Kidney glomerular epithelial cell (primary cell): ENCODE measurements at regions not wholly inside any gene's neighbourhood (a gene's known extent, or its start where the extent isn't known, plus 50 kb on each side); places are given as distances from the start of the nearest gene placed in this dataset.
"Not testable (repeated sequence)": the region's sequence is repeated elsewhere in the genome, so short reads cannot be mapped to it uniquely, and the experiment has no call there.

ENCODE experiments used
- DNase-seq: peaks from one replicate; lab custom pipeline; 2025; lab: John Stamatoyannopoulos, UW

DNA sequence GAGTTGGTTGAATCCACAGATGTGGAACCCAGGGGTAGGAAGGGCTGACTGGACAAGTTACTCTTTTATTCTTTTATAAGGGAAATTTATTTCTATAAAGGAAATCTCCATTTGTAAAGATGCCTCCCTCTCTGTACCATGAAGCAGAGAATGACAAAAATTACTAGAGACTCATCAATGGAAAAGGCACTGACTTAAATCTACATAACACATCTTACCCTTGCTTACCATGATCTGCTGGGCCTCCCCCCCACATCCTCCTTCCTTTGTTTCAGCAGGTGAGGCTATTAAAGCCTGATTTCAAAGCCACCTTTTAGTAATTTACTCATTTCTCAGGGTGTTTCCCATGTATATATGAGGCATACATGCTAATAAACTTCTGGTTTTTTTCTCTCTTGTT lies 130.2 kb upstream of the HDDC2 start:
- no peak for DNase-seq

DNA sequence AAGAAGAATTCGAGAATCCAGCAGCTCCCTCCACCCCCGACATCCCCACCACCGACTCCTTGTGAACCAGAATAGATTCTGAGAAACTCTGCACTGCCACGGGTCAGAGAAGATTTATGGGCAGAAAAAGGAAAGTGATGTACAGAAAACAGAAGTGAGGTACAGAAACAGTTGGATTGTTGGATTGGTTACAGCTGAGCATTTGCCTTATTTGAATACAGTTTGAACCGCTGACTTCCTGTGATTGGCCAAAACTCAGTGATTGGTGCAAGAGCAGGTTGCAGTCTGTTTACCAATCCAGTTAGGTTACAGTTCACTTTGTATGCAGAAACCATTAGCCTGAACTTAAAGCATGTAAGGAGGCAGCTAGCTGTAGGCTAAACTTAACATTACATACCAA lies 131.2 kb upstream of the HDDC2 start:
- no peak for DNase-seq

DNA sequence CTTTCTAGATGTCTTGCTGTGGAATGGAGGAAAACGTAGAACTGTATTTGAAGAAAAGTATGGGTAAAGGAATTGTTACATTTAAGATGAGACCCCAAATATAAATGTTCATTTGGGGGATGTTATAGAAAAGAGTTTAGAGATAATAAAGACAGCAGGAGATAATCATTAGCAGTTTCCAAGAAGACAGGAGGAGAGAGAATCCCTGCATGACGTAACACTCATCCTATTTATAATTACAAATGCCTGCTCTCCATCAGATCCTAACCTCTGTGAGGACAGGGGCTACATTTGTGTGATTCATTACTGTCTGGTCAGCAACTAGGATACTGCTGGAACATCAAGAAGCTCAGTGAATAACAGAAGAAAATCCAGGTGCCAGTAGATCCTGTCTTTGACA lies 133.0 kb upstream of the HDDC2 start:
- no peak for DNase-seq

DNA sequence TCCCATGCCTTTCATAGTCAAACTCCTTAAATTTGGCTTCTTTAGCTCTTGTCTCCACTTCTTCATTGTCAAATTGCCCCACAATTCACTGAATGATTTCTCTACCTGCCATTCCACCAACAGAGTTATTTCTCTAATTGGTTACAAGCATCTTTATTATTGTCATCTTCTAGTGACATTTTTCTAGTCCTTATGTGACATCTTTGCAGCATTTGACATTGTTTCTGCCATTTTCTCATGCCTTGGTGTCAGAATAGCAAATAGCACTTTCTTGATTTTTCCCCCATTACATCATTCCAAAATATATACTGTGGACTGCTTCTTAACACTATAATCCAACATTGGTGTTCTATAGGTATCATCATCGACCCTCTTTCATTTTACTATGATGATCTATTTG lies 137.7 kb upstream of the HDDC2 start:
- DNase-seq = no peak

DNA sequence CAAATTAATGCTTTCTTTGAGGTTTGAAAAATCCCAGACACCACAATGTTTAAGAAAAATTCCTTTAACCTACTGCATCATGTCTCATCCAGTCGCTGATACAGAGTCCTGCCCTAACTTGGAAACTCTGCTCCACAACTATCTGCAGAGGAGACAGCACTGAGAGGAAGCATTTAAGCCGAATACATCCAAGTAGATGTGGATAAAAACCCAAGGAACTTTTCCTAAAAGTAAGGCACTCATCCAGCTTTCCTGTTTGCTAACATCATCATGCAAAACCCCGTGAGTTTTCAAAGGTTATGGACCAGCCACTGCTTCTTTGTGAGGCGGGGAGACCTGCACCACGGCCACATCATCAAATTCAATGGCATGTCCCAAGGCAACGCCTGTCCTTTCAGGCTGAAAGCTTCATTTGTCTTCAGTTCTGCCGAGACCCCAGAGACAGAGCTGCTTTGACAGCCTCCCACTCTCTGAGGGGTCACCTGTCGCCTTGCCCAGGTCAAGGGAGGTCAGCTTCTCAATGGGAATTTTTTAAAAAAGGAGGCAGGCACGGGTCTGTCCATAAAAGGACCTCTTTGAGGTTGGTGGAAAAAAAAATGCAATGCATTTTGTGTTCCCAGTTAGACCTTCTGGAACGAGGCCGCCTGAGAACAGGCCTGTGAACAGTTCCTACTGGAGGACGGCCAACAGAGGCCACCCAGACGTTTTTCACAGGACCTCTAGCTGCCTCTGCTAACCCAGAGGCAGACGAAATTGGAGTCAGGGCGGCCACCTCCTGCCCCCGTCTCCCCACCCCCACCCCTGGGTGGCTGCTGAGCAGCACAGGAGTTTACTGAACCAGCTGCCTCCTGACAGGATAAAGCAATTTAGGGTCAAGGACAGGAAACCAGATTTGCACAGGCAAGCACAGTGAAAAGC lies 142.5 kb upstream of the HDDC2 start:
- DNase-seq = no peak

DNA sequence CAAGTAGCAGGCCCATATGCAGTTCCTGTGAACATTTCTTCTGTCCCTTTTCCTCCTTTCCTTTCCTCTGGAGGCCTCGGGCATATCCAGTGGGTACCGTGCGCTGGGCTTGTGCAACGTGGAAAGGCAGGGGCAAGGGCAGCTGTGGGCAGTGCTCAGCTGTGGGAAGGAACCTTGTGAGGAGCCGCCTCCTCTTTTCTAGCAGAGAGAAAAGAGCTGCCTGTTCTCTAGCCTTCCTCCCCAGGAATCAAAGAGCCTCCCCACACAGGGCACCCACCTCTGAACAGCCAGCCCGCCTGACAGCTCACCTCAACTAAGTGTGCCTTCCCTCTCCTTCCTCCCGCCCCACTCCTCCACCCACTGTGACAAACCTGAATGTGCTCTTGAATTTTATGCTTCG lies 143.3 kb upstream of the HDDC2 start:
- DNase-seq = no peak

DNA sequence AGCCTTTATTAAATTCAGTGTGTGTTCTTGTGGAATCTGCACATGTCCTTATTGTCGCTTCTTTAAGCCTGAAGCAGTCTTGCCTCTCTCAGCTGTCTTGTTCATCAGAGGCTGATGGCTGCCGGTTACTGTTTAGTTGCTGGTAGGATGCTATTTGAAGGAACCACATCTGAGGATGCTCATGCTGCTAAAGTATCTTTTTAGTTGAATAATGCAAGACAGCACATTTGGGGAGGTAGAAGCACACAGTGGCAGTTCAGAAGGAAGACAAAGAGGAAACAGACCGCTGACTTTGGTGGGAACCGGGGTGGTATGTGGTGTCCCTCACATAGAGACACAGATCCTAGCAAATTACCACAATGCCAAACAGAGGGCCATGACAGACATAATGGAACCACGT lies 144.2 kb upstream of the HDDC2 start:
- DNase-seq = no peak

DNA sequence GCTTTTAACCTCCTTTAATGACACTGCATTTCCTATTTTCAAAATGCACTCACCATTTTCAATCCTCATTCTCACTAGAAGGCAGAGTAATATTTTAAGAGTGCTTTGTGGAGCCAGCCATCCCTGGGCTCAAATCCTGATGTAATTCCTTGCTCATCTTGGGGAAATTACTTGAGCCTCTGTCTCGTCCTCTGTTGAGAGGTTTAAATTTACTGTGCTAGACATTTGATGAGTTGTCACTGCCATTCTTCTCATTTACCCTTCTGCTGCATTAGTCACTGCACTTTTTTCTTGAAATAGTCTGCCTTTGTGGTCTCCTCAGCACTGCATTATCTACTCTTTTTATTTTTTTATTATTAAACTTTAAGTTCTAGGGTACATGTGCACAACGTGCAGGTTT lies 150.0 kb upstream of the HDDC2 start:
- no peak for DNase-seq

DNA sequence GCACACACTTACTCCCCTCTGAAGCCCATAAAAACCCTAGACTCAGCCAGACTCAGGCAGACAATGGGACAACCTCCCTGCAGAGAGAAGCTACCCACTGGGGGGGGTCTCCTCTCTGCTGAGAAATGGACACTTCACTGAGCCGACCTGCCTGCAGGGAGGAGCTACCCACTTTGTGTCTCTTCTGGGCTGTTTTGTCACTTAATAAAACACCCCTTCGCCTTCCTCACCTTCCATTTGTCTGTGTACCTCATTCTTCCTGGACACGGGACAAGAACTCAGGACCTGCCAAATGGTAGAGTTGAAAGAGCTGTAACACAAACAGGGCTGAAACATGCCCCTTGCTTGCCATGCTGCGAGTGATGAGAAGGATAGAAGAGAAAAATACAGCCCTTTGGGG lies 151.7 kb upstream of the HDDC2 start:
- no peak for DNase-seq

DNA sequence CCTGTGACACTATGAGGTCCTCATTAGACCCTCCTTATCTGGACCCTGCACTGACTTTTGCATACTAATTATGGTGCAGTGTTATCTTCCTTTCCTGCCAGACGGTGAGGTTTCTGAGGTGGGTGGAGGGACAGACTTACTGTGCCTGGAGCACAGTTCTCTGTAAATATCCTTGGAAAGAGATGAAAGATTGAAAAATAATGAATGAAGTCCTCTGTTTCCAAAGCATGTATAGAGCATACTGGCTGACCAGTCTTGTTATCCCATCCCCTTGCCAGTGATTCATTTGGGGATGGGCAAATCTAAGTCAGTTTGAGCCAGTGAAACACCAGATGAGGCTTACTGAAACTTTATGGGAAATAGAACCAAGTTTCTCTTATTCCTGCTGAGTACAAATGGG lies 152.6 kb upstream of the HDDC2 start:
- no peak for DNase-seq

DNA sequence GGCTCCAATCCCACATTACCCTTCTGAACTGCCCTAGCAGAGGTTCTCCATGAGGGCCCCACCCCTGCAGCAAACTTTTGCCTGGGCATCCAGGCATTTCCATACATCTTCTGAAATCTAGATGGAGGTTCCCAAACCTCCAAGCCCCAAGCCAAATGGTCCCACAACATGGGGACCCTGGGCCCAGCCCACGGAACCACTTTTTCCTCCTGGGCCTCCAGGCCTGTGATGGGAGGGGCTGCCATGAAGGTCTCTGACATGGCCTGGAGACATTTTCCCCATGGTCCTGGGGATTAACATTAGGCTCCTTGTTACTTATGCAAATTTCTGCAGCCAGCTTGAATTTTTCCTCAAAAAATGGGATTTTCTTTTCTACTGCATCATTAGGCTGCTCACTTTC lies 156.7 kb upstream of the HDDC2 start:
- not testable (repeated sequence) for DNase-seq

DNA sequence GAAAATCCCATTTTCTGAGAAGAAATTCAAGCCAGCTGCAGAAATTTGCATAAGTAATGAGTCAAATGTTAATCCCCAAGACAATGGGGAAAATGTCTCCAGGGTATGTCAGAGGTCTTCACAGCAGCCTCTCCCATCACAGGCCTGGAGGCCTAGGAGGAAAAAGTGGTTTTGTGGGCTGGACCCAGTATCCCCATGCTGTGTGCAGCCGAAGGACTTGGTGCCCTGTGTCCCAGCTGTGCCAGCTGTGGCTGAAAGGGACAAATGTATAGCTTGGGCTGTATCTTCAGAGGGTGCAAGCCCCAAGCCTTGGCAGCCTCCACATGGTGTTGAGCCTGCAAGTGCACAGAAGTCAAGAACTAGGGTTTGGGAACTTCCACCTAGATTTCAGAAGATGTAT lies 163.6 kb upstream of the HDDC2 start:
- not testable (repeated sequence) for DNase-seq

DNA sequence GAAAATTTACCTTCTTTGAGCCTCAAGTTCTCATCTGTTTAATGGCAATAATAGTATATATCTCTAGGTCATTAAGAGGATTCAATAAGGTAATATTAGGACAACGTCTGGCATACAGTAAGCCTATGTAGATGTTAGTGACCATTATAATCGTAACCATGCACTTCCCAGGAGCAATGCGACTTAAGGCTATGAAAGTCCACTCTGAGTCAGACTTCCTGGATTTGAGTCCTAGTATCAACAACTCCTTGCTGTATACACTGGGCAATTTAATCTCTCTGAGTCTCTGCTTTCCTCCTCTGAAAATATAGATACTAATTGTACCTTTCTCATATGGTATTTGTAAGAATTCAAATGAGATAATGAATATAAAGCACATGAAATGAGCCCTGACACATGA lies 168.1 kb upstream of the HDDC2 start:
- no peak for DNase-seq

DNA sequence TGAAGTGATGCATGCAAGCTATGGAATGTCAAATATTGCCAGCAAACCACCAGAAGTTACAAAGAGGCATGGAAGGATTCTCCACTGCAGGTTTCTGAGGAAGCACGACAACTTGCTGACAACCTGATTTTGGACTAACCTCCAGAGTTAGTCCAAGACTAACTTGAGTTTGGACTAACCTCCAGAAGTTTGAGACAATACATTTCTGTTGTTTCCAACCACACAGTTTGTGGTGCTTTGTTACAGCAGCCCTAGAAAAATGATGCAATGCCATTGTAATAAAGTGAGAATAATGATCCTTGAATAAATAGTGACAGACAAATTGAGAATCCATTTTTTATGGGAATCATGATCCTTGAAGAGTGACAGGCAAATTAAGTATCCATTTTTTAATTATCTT lies 169.9 kb upstream of the HDDC2 start:
- no peak for DNase-seq

DNA sequence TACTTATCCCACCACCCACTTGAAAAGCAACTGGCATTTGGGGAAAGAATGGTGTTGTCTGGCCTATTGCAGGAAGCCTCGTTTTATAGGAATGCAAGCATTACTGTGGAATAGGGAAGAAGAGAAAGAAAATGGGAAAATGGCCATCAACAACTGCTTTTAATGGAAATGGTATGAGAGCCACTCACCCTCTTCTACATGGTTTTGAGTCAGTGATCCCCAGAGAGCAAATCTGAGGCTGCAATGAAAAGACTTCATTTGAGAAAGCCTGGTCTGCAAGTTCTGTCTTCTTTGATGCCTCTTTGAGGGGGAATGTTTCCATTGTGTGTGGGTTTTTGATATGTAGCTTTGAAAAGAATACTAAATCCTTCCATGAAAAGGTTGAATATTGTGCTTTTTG lies 172.3 kb upstream of the HDDC2 start:
- no peak for DNase-seq

DNA sequence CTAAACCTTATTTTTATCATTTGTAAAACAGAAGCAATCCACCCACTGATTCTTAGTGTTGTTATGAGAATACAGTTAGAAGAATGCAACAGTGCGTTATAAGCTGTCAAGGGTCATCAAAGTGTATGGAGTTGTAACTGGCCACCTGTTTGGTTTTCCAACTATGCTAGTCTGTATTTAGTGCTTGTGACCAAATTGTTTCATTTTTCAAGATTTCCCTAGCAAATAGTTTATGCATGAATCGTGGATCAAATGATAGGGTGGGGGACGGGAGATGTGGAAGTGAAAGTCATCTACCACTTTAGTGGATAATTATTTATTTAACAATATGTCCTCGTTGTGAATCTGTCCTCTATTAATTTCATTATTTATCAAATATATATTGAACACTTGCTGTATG lies 175.4 kb upstream of the HDDC2 start:
- DNase-seq = no peak

DNA sequence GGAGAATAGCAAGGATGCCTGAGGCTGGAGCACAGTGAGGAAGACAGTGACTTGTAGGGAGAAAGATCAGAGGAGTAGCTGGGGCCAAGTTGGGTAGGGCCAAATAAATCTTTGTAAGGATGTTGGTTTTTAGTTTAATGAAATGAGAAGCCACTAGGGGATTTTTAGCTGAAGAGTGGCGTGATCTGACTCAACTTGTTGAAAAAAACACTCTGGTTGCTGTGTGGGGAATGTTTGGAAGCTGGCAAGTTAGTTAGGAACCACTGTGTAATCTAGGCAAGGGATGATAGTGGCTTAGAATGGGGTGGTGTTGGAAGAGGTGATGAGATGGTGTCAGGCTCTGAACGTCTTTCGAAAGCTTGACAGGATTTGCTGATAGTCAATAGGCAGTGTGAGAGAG lies 176.1 kb upstream of the HDDC2 start:
- DNase-seq = no peak

DNA sequence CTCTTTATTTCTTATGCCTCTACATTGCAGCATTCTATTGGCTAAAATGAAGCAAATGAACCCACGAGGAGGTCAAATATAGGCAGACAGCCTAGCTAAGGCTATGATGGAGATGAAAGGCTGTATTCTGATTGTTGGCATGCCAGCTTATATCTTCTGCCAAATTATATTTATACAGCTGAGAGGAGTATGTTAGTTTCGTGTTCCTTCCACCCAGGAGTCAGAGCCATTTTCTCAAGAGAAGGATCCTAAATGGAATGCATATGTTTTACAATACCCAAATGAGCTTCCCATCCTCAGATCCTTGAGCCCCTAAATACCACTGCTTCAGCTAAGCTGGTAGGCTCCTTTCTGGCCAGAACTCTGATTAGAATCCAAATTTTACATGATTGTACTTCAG lies 178.4 kb upstream of the HDDC2 start:
- DNase-seq = no peak

DNA sequence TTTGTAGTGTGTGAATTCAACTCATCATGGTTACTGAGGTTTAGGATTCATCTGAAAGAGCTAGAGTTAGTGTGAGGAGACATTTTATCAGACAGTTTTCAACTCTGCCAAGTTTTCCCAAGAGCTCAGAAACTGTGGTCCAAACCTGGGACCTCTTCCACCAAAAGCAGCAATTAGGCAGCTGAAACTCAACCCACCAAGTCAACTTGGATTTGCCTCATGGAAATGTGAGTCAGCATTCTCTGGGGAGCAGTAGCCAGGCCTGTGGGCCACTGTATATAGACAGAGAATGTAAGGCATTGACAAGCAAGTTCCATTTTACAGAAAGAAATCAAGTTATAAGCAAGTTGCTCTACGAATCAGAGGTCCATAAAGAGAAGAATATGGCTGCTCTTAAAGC lies 178.8 kb upstream of the HDDC2 start:
- no peak for DNase-seq

DNA sequence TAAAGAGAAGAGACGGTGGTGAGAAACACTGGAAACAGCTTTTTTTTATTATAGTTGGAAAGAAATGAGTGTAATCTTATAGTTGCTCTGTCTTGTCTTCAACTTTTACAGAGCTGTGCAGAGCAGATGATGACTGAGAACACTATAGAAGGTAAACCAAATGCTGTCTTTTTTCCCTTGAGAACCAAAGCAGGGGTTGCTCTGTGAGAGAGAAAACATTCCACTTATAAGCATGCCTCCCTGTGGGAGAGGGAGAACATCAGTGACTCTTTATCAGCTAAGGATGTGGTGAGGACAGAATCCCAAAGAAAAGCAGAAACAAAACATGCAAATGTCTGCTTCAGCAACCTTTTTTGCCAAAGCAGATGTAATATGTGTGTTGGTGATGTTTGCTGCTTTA lies 179.3 kb upstream of the HDDC2 start:
- DNase-seq = no peak

DNA sequence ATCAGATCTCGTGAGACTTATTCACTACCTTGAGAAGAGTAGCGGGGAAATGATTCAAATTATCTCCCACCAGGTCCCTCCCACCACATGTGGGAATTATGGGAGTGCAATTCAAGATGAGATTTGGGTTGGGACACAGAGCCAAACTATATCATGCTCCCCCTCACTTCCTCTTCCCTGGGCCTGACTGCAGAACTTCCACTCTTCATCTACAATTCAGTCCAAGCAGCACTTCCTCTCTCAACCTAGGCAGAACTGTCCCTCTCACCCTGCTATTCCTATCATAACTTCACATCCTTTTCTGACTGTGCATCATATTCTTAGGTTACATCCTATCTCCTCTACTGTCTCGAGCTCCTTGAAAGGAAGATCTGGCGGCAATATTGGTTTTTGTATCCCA lies 184.0 kb upstream of the HDDC2 start:
- no peak for DNase-seq

DNA sequence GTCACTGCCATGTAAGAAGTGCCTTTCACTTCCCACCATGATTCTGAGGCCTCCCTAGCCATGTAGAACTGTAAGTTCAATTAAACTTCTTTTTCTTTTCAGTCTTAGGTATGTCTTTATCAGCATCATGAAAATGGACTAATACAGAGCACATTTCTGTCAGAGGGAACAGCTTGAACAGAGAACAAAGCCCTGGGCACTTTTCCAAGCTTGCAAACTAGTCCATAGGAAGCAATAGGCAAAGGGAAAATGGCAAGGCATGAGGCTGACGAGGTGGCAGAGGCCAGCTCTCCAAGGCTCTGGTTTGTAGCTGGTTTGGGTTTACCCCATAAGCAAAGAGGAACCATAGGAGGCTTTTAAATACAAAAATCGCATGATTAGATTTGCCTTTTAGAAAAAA lies 185.1 kb upstream of the HDDC2 start:
- no peak for DNase-seq

DNA sequence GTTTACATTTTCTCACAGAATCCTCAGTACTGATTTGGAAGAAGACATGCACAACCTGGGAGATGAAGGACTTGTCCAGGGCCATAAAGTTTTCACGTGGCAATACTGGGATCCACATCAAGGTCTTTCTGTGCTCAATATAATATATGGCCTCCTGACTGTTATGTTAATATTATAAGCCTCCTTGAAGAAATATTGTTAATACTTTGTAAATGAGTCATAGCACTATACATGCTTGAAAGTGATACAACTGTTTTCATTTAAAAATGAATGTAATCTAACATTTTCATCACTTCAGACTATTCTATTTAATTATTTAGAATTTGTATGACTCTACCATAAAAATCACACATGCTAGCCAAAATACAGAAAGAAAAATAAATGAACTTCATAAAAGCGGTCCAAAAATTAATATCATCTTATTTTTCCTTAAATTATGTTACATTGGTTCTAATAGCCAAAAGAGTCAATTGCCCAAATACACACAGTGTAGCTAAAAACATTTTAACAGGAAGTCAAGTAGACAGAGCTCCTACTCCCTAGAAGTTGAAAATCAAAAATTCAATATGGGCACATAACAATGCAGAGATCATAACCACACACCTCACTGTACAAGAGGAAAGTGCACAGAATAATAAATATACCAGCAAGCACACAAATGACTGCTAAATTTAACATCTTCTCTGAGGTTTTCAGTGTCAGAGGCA lies 188.0 kb upstream of the HDDC2 start:
- DNase-seq = no peak
